Endothelial cell of umbilical vein (primary cell): ENCODE measurements at regions not wholly inside any gene's neighbourhood (a gene's known extent, or its start where the extent isn't known, plus 50 kb on each side); places are given as distances from the start of the nearest gene placed in this dataset.

Experiments
- BruUV-seq: library from RNA; stranded (reverse); fragments of 400-500 nt; replicated peaks from 2 replicates; lab custom pipeline; 2021; lab: Mats Ljungman, UMichigan
- CTCF ChIA-PET: fragments of 300-600, 350-600 bp; sonication (Branson Sonifier 250); formaldehyde crosslinking; loops from one replicate; lab custom pipeline; 2021; ENCODE audit warnings: antibody characterized with exemption, inconsistent platforms; lab: Charles Lee
- POLR2A ChIA-PET: fragments of 300-600, 350-600 bp; sonication (Branson Sonifier 250); formaldehyde crosslinking; loops from one replicate; lab custom pipeline; 2021; ENCODE audit warnings: antibody characterized with exemption, inconsistent platforms; lab: Charles Lee
- DNase-seq: peaks from one replicate; pipeline ENCODE4 v3.0.0-alpha.2; 2011; ENCODE audit warnings: low read depth, low spot score
- FAIRE-seq: peaks from 2 replicates; lab custom pipeline; 2011; peaks lifted over from hg19 to GRCh38; lab: Jason Lieb, UNC
- H2AFZ ChIP-seq: 2 replicates; pipeline ENCODE4 v1.6.0; 2012; ENCODE audit warnings: low read depth, low read length, control low read depth, inconsistent platforms
- H3K27ac ChIP-seq: 2 replicates; pipeline ENCODE4 v1.5.1; 2011; ENCODE audit warnings: low read depth, mild to moderate bottlenecking, control low read depth, low read length, moderate library complexity; ENCODE audit not compliant: insufficient read depth
- H3K27me3 ChIP-seq, 2 experiments: 2 replicates each; pipeline versions ENCODE4 v1.6.0 to v1.6.1; 2011; ENCODE audit warnings: low read length in 2 of 2, mixed read lengths in 1 of 2; ENCODE audit not compliant: control insufficient read depth in 2 of 2, insufficient read depth in 2 of 2
- H3K36me3 ChIP-seq, 2 experiments: 2 replicates in 1 of 2; 3 replicates in 1 of 2; pipeline ENCODE4 v1.5.1; 2011; ENCODE audit warnings: low read length in 2 of 2, mild to moderate bottlenecking in 1 of 2, moderate library complexity in 1 of 2; ENCODE audit not compliant: control insufficient read depth in 2 of 2, insufficient read depth in 2 of 2; ENCODE audit errors: extremely low read depth in 1 of 2
- H3K4me1 ChIP-seq: 3 replicates; pipeline ENCODE4 v1.5.1; 2011; ENCODE audit warnings: mild to moderate bottlenecking, low read length; ENCODE audit not compliant: control insufficient read depth, insufficient read depth; ENCODE audit errors: extremely low read depth
- H3K4me2 ChIP-seq: 2 replicates; pipeline ENCODE4 v1.6.1; 2011; ENCODE audit warnings: low read length, control low read depth, mixed read lengths; ENCODE audit not compliant: insufficient read depth
- H3K4me3 ChIP-seq, 3 experiments: fragments of 200-600 bp in 1 of 3; sonication (generic), shearing (Covaris generic) in 1 of 3; replicated peaks in 1 of 3; 2 replicates each; pipeline ENCODE4 v1.5.1; 2011 to 2016; ENCODE audit warnings: control low read depth in 3 of 3, low read length in 3 of 3, mild to moderate bottlenecking in 2 of 3, inconsistent platforms in 1 of 3, low read depth in 1 of 3, moderate library complexity in 1 of 3; ENCODE audit not compliant: insufficient read depth in 1 of 3
- H3K79me2 ChIP-seq: 2 replicates; pipeline ENCODE4 v1.6.0; 2012; ENCODE audit warnings: low read length, inconsistent platforms; ENCODE audit not compliant: control insufficient read depth, insufficient read depth
- H3K9ac ChIP-seq: replicated peaks from 2 replicates; pipeline ENCODE3; 2011; ENCODE audit warnings: low read length, control low read depth; ENCODE audit not compliant: insufficient read depth; ENCODE audit errors: extremely low read depth
- H3K9me1 ChIP-seq: replicated peaks from 3 replicates; pipeline ENCODE4 v1.6.0; 2011; ENCODE audit warnings: mild to moderate bottlenecking, low read length; ENCODE audit not compliant: control insufficient read depth, insufficient read depth; ENCODE audit errors: extremely low read depth
- H3K9me3 ChIP-seq: replicated peaks from 2 replicates; pipeline ENCODE4 v1.5.1; 2012; ENCODE audit warnings: low read length, inconsistent platforms; ENCODE audit not compliant: control insufficient read depth, insufficient read depth
- H4K20me1 ChIP-seq: replicated peaks from 2 replicates; pipeline ENCODE3; 2011; ENCODE audit warnings: mild to moderate bottlenecking, low read length; ENCODE audit not compliant: control insufficient read depth, insufficient read depth; ENCODE audit errors: extremely low read depth
- CTCF ChIP-seq, 2 donors: IDR thresholded peaks; 1 replicate in 1 of 2; 2 replicates in 1 of 2; pipeline ENCODE4 v1.5.1; 2011; ENCODE audit warnings: low read length in 2 of 2, mild to moderate bottlenecking in 2 of 2, moderate library complexity in 2 of 2, control low read depth in 1 of 2, inconsistent platforms in 1 of 2, low read depth in 1 of 2; ENCODE audit not compliant: insufficient read depth in 1 of 2; ENCODE audit errors: extremely low read depth in 1 of 2
- FOS ChIP-seq: IDR thresholded peaks from 2 replicates; pipeline ENCODE4 v1.6.1; 2011; ENCODE audit warnings: mild to moderate bottlenecking, low read length, moderate library complexity, borderline replicate concordance; ENCODE audit not compliant: insufficient read depth
- GATA2 ChIP-seq: IDR thresholded peaks from 2 replicates; pipeline ENCODE4 v1.7.0; 2011; ENCODE audit warnings: low read depth, mild to moderate bottlenecking, moderate library complexity, mixed read lengths, low read length; ENCODE audit not compliant: insufficient read length, insufficient read depth
- MYC ChIP-seq: IDR thresholded peaks from one replicate; pipeline ENCODE4 v1.6.1; 2011; ENCODE audit warnings: mild to moderate bottlenecking, low read depth, low read length
- POLR2A ChIP-seq: IDR thresholded peaks from 2 replicates; pipeline ENCODE4 v1.6.1; 2012; ENCODE audit warnings: low read depth, mild to moderate bottlenecking, control low read depth, low read length
- POLR2AphosphoS5 ChIP-seq: IDR thresholded peaks from 2 replicates; pipeline ENCODE4 v1.6.1; 2012; ENCODE audit warnings: low read depth, mild to moderate bottlenecking, control low read depth, low read length, moderate library complexity; ENCODE audit not compliant: insufficient read depth
- dilution Hi-C: fragments of 300-500 bp; cut with MboI; formaldehyde crosslinking; loops from one replicate; pipeline ENCODE4 v1.15.0; 2019; ENCODE audit warnings: low sequenced_read_pairs; ENCODE audit not compliant: extremely low pct_ligation_motif_present
- intact Hi-C: fragments of 100-400 bp; cut with micrococcal nuclease; formaldehyde crosslinking; loops from one replicate; pipeline ENCODE4 v1.10.0; 2022
- TF ChIP-seq, protein P1 (sequence below): IDR thresholded peaks from 2 replicates; pipeline ENCODE4 v1.6.1; 2011; ENCODE audit not compliant: insufficient read depth, insufficient read length

- dilution Hi-C loops = no loop called here
- no TSS peak for BruUV-seq
- DNase-seq = no peak
Observed at GRCh38 chr16:64545768-64546167, 576.1 kb downstream of the CDH11 start.

GRCh38 chr16:64544859-64545258, 577.0 kb downstream of the CDH11 start:
- H4K20me1 ChIP-seq = no peaks in the 10 kb centered on the region
- FAIRE-seq = no peak
- H3K36me3 ChIP-seq = no peaks in the 10 kb centered on the region
- no peaks in the 10 kb centered on the region for H3K9me1 ChIP-seq
- H3K27me3 ChIP-seq = no peaks in the 10 kb centered on the region
- dilution Hi-C loops (no loop called here), intact Hi-C loops (no loop called here)
- H3K4me1 ChIP-seq = no peaks in the 10 kb centered on the region
- ChIA-PET POLR2A (no interaction called here), CTCF (interaction anchor here (1.0 kb wide), 1 partner anchor 9 kb away, joined by 5 read pairs; no protein-coding TSS in a partner anchor)
- no TSS peak for BruUV-seq
- H3K9me3 ChIP-seq = no peaks in the 10 kb centered on the region
- H3K79me2 ChIP-seq = no peaks in the 10 kb centered on the region
- H3K4me3 ChIP-seq = no peak overlapping the region
- H2AFZ ChIP-seq = no peak overlapping the region
- no peak overlapping the region for H3K4me2 ChIP-seq
- H3K9ac ChIP-seq = no peak overlapping the region
- TF ChIP-seq CTCF (IDR thresholded peaks at IDR 0.05; ENCODE audit: extremely low read depth in 1 of 2, insufficient read depth in 1 of 2, low read depth in 1 of 2, low read length in 2 of 2) (no peak), POLR2AphosphoS5 (no peak), POLR2A (no peak), MYC (no peak)
- TF ChIP-seq, protein P1, sequence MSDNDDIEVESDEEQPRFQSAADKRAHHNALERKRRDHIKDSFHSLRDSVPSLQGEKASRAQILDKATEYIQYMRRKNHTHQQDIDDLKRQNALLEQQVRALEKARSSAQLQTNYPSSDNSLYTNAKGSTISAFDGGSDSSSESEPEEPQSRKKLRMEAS = no peak
- no peak for DNase-seq
- no peak overlapping the region for H3K27ac ChIP-seq

More at GRCh38 chr16:64545768-64546167, 576.1 kb downstream of the CDH11 start:
- no peaks in the 10 kb centered on the region for H3K4me1 ChIP-seq
- no peak overlapping the region for H3K4me3 ChIP-seq
- CTCF ChIA-PET = interaction anchor here (1.0 kb wide), 1 partner anchor 9 kb away, joined by 5 read pairs; no protein-coding TSS in a partner anchor
- no peak overlapping the region for H3K27ac ChIP-seq
- intact Hi-C loops = no loop called here
- H3K36me3 ChIP-seq = no peaks in the 10 kb centered on the region
- TF ChIP-seq, protein P1 = no peak
- TF ChIP-seq FOS (no peak), GATA2 (no peak), POLR2AphosphoS5 (no peak)
- H3K9me1 ChIP-seq = no peaks in the 10 kb centered on the region
- no peaks in the 10 kb centered on the region for H3K27me3 ChIP-seq
- no peaks in the 10 kb centered on the region for H4K20me1 ChIP-seq
- no peaks in the 10 kb centered on the region for H3K79me2 ChIP-seq
- no peaks in the 10 kb centered on the region for H3K9me3 ChIP-seq
- no peak overlapping the region for H3K4me2 ChIP-seq
- POLR2A ChIA-PET = no interaction called here
- no peak overlapping the region for H3K9ac ChIP-seq
- no peak overlapping the region for H2AFZ ChIP-seq
- FAIRE-seq = no peak
